GM23338 (cell line): ENCODE measurements at regions not wholly inside any gene's neighbourhood (a gene's known extent, or its start where the extent isn't known, plus 50 kb on each side); places are given as distances from the start of the nearest gene placed in this dataset.

ENCODE experiments used
- ATAC-seq: fragments of 200-7000 bp; cut with Tn5 transposase; 3 replicates; pipeline ENCODE4 v1.9.1; 2020
- DNase-seq: peaks from one replicate; pipeline ENCODE4 v3.0.0-alpha.2; 2015; ENCODE audit warnings: low spot score
- H2AFZ ChIP-seq: fragments of 200-600 bp; sonication (generic); 2 replicates; pipeline ENCODE4 v1.8.0; 2016; ENCODE audit warnings: antibody characterized with exemption, mild to moderate bottlenecking, moderate library complexity
- H3F3A ChIP-seq: fragments of 200-600 bp; sonication (generic); replicated peaks from 2 replicates; pipeline ENCODE4 v1.8.0; 2017; ENCODE audit warnings: antibody characterized with exemption, mixed run types, low read depth
- H3K27ac ChIP-seq: fragments of 200-600 bp; sonication (generic); 2 replicates; pipeline ENCODE4 v1.6.1; 2016; ENCODE audit warnings: low read depth
- H3K27me3 ChIP-seq: fragments of 200-600 bp; sonication (generic); 2 replicates; pipeline ENCODE4 v1.8.0; 2016; ENCODE audit warnings: mild to moderate bottlenecking, mixed run types, moderate library complexity; ENCODE audit not compliant: insufficient read depth
- H3K36me3 ChIP-seq: fragments of 200-600 bp; sonication (generic); 2 replicates; pipeline ENCODE4 v1.8.0; 2016; ENCODE audit warnings: mild to moderate bottlenecking; ENCODE audit not compliant: insufficient read depth
- H3K4me1 ChIP-seq: fragments of 200-600 bp; sonication (generic); 2 replicates; pipeline ENCODE4 v1.8.0; 2016; ENCODE audit warnings: mild to moderate bottlenecking, moderate library complexity; ENCODE audit not compliant: insufficient read depth
- H3K4me2 ChIP-seq: fragments of 200-600 bp; sonication (generic); 2 replicates; pipeline ENCODE4 v1.7.1; 2017; ENCODE audit warnings: mixed run types
- H3K4me3 ChIP-seq: fragments of 200-600 bp; sonication (generic); 2 replicates; pipeline ENCODE4 v1.6.1; 2016; ENCODE audit warnings: mixed run types
- H3K79me2 ChIP-seq: fragments of 200-600 bp; sonication (generic); replicated peaks from 2 replicates; pipeline ENCODE4 v1.8.0; 2017; ENCODE audit warnings: mild to moderate bottlenecking; ENCODE audit not compliant: insufficient read depth
- H3K9me2 ChIP-seq: fragments of 200-600 bp; sonication (generic); 2 replicates; pipeline ENCODE4 v1.8.0; 2017; ENCODE audit not compliant: insufficient read depth
- H4K20me1 ChIP-seq: fragments of 200-600 bp; sonication (generic); replicated peaks from 2 replicates; pipeline ENCODE4 v1.8.0; 2017; ENCODE audit warnings: mild to moderate bottlenecking; ENCODE audit not compliant: insufficient read depth
- H3K27ac Mint-ChIP-seq: 2 replicates; pipeline ENCODE4 v1.8.0; 2020; ENCODE audit warnings: inconsistent platforms, mild to moderate bottlenecking, moderate library complexity, mixed read lengths
- H3K27me3 Mint-ChIP-seq: 3 replicates; pipeline ENCODE4 v1.8.0; 2022; ENCODE audit warnings: low read depth, mild to moderate bottlenecking, moderate library complexity, mixed read lengths, inconsistent platforms; ENCODE audit not compliant: insufficient read depth, poor library complexity
- H3K36me3 Mint-ChIP-seq: 3 replicates; pipeline ENCODE4 v1.8.0; 2021; ENCODE audit warnings: low read depth, mild to moderate bottlenecking, inconsistent platforms, moderate library complexity, mixed read lengths
- H3K4me1 Mint-ChIP-seq: 3 replicates; pipeline ENCODE4 v1.8.0; 2020; ENCODE audit warnings: mild to moderate bottlenecking, inconsistent platforms, mixed read lengths
- H3K4me3 Mint-ChIP-seq: 3 replicates; pipeline ENCODE4 v1.8.0; 2021; ENCODE audit warnings: moderate library complexity, mild to moderate bottlenecking, inconsistent platforms, mixed read lengths
- H3K9me3 Mint-ChIP-seq: 3 replicates; pipeline ENCODE4 v1.8.0; 2020; ENCODE audit warnings: moderate library complexity, mild to moderate bottlenecking, inconsistent platforms, mixed read lengths
- CREB1 ChIP-seq: fragments of 250-450 bp; sonication (Bioruptor Pico); IDR thresholded peaks from 2 replicates; pipeline ENCODE4 v1.5.0; 2020; ENCODE audit warnings: low read depth, mild to moderate bottlenecking, moderate library complexity
- ETS1 ChIP-seq: IDR thresholded peaks from 2 replicates; pipeline ENCODE4 v1.6.1; 2016; ENCODE audit warnings: antibody characterized with exemption
- EZH2 ChIP-seq: fragments of 200-600 bp; sonication (generic); IDR thresholded peaks from one replicate; pipeline ENCODE4 v1.8.0; 2017; ENCODE audit warnings: antibody characterized with exemption, mild to moderate bottlenecking, low read depth; ENCODE audit not compliant: unreplicated experiment
- EZH2phosphoT487 ChIP-seq: fragments of 200-600 bp; sonication (generic); IDR thresholded peaks from one replicate; pipeline ENCODE4 v1.8.1; 2018; ENCODE audit warnings: antibody characterized with exemption; ENCODE audit not compliant: unreplicated experiment
- JUNB ChIP-seq: IDR thresholded peaks from one replicate; pipeline ENCODE4 v1.6.1; 2016; ENCODE audit warnings: antibody characterized with exemption; ENCODE audit not compliant: unreplicated experiment
- NANOG ChIP-seq: IDR thresholded peaks from 2 replicates; pipeline ENCODE4 v1.6.1; 2016; ENCODE audit warnings: antibody characterized with exemption, borderline replicate concordance
- POLR2AphosphoS5 ChIP-seq: IDR thresholded peaks from 2 replicates; pipeline ENCODE4 v1.6.1; 2016; ENCODE audit warnings: antibody characterized with exemption, low read depth
- REST ChIP-seq: IDR thresholded peaks from one replicate; pipeline ENCODE4 v1.6.1; 2018; ENCODE audit warnings: antibody characterized with exemption; ENCODE audit not compliant: unreplicated experiment
- ZNF114 ChIP-seq: fragments of 250-450 bp; sonication (Bioruptor Pico); IDR thresholded peaks from 2 replicates; pipeline ENCODE4 v1.5.0; 2020; ENCODE audit warnings: mild to moderate bottlenecking, moderate library complexity
- ZNF331 ChIP-seq: fragments of 250-450 bp; sonication (Bioruptor Pico); IDR thresholded peaks from 2 replicates; pipeline ENCODE4 v1.5.0; 2020; ENCODE audit warnings: low read depth, mild to moderate bottlenecking, moderate library complexity
- ZNF462 ChIP-seq: fragments of 250-450 bp; sonication (Bioruptor Pico); IDR thresholded peaks from 2 replicates; pipeline ENCODE4 v1.5.0; 2020; ENCODE audit warnings: mild to moderate bottlenecking, moderate library complexity

GRCh38 chr1:217040711-217041455, 317.7 kb upstream of the ESRRG start:
- H3K27ac Mint-ChIP-seq: no peak overlapping the region
- H3K9me2 ChIP-seq: no peaks in the 10 kb centered on the region
- H3K36me3 ChIP-seq: peaks cover 10% of the 10 kb centered on the region; the same call in 1 of the 2 replicates
- peaks cover 3% of the 10 kb centered on the region; the same call in 1 of the 3 replicates for H3K4me1 Mint-ChIP-seq
- H3K27me3 ChIP-seq: no peaks in the 10 kb centered on the region
- no peaks in the 10 kb centered on the region for H4K20me1 ChIP-seq
- H3K27me3 Mint-ChIP-seq: no peaks in the 10 kb centered on the region
- peaks cover 37% of the 10 kb centered on the region for H3K9me3 Mint-ChIP-seq
- no peak overlapping the region for H3K27ac ChIP-seq
- H2AFZ ChIP-seq: no peak overlapping the region
- H3K4me2 ChIP-seq: no peak overlapping the region
- no peaks in the 10 kb centered on the region for H3K79me2 ChIP-seq
- no peak for TF ChIP-seq REST
- TF ChIP-seq EZH2: no peak
- no peak for TF ChIP-seq ZNF114 (CRISPR knock-in tag)
- TF ChIP-seq ZNF462: no peak
- no peak for TF ChIP-seq NANOG
- no peak for TF ChIP-seq ZNF331
- TF ChIP-seq EZH2phosphoT487: no peak
- TF ChIP-seq CREB1 (CRISPR knock-in tag): no peak
- no peak for TF ChIP-seq JUNB
- TF ChIP-seq POLR2AphosphoS5: no peak
- no peak for TF ChIP-seq ETS1
- H3K4me1 ChIP-seq: no peaks in the 10 kb centered on the region
- H3K4me3 Mint-ChIP-seq: no peak overlapping the region
- ATAC-seq (no peak), DNase-seq (no peak)
- H3K4me3 ChIP-seq: no peak overlapping the region
- peaks cover 27% of the 10 kb centered on the region for H3K36me3 Mint-ChIP-seq
- no peaks in the 10 kb centered on the region for H3F3A ChIP-seq
